ENCODE measurements at regions not wholly inside any gene's neighbourhood (a gene's known extent, or its start where the extent isn't known, plus 50 kb on each side); places are given as distances from the start of the nearest gene placed in this dataset.
"Not testable (repeated sequence)": the region's sequence is repeated elsewhere in the genome, so short reads cannot be mapped to it uniquely, and the experiment has no call there.

DNA sequence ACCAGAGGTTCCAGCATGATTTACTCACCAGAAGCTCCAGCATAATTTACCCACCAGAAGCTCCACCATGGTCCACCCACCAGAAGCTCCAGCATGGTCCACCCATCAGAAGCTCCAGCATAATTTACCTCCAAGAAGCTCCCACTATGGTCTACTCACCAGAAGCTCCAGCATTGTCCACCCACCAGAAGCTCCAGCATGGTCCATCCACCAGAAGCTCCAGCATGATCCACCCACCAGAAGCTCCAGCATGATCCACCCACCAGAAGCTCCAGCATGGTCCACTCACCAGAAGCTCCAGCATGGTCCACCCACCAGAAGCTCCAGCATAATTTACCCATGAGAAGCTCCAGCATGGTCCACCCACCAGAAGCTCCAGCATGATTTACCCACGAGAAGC lies 4490.7 kb upstream of the OR11H1 start:
- not testable (repeated sequence) for TF ChIP-seq POLR2AphosphoS5 (IDR thresholded peaks at IDR 0.05)
- TF ChIP-seq, protein P1, sequence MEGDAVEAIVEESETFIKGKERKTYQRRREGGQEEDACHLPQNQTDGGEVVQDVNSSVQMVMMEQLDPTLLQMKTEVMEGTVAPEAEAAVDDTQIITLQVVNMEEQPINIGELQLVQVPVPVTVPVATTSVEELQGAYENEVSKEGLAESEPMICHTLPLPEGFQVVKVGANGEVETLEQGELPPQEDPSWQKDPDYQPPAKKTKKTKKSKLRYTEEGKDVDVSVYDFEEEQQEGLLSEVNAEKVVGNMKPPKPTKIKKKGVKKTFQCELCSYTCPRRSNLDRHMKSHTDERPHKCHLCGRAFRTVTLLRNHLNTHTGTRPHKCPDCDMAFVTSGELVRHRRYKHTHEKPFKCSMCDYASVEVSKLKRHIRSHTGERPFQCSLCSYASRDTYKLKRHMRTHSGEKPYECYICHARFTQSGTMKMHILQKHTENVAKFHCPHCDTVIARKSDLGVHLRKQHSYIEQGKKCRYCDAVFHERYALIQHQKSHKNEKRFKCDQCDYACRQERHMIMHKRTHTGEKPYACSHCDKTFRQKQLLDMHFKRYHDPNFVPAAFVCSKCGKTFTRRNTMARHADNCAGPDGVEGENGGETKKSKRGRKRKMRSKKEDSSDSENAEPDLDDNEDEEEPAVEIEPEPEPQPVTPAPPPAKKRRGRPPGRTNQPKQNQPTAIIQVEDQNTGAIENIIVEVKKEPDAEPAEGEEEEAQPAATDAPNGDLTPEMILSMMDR (IDR thresholded peaks at IDR 0.05) = not testable (repeated sequence)
